CD4-positive, alpha-beta T cell (primary cell): ENCODE measurements at regions not wholly inside any gene's neighbourhood (a gene's known extent, or its start where the extent isn't known, plus 50 kb on each side); places are given as distances from the start of the nearest gene placed in this dataset.
"Not testable (repeated sequence)": the region's sequence is repeated elsewhere in the genome, so short reads cannot be mapped to it uniquely, and the experiment has no call there.

Experiments
- ATAC-seq: fragments of 200-7000 bp; cut with Tn5 transposase; one replicate; pipeline ENCODE4 v1.10.0; 2022; ENCODE audit warnings: mild to moderate bottlenecking; ENCODE audit not compliant: poor library complexity
- CTCF ChIA-PET: fragments of 350-600 bp; sonication (Branson Sonifier 250); formaldehyde crosslinking; loops from one replicate; lab custom pipeline; 2021; ENCODE audit warnings: antibody characterized with exemption, inconsistent platforms; lab: Charles Lee
- POLR2A ChIA-PET: fragments of 350-600 bp; sonication (Branson Sonifier 250); formaldehyde crosslinking; loops from one replicate; lab custom pipeline; 2021; ENCODE audit warnings: antibody characterized with exemption, inconsistent platforms; lab: Charles Lee
- DNase-seq, 14 experiments: peaks; one replicate each; pipeline ENCODE4 v3.0.0-alpha.2; 2013 to 2020; ENCODE audit warnings: mixed read lengths in 2 of 14
- H3K27ac ChIP-seq, 2 donors: one replicate each; pipeline versions ENCODE4 v1.5.1 to v1.7.0; 2013; ENCODE audit warnings: low read length in 2 of 2, low read depth in 1 of 2, mild to moderate bottlenecking in 1 of 2
- H3K27me3 ChIP-seq, 2 experiments: 1 replicate in 1 of 2; 2 replicates in 1 of 2; pipeline versions ENCODE4 v1.6.1 to v1.7.0; 2013; ENCODE audit warnings: low read length in 2 of 2, control low read depth in 1 of 2, mild to moderate bottlenecking in 1 of 2, moderate library complexity in 1 of 2; ENCODE audit not compliant: insufficient read depth in 2 of 2, control insufficient read depth in 1 of 2
- H3K36me3 ChIP-seq: one replicate; pipeline ENCODE4 v1.6.1; 2013; ENCODE audit warnings: low read length, control low read depth; ENCODE audit not compliant: insufficient read depth
- H3K4me1 ChIP-seq: one replicate; pipeline ENCODE4 v1.6.1; 2013; ENCODE audit warnings: low read length, control low read depth; ENCODE audit not compliant: insufficient read depth
- H3K4me3 ChIP-seq: one replicate; pipeline ENCODE4 v1.5.1; 2013; ENCODE audit warnings: mild to moderate bottlenecking, low read length, moderate library complexity
- H3K9me3 ChIP-seq, 2 experiments: 1 replicate in 1 of 2; 2 replicates in 1 of 2; pipeline versions ENCODE4 v1.6.1 to v1.7.0; 2013; ENCODE audit warnings: low read length in 2 of 2, mild to moderate bottlenecking in 2 of 2, control low read depth in 1 of 2, moderate library complexity in 1 of 2; ENCODE audit not compliant: control insufficient read depth in 1 of 2, insufficient read depth in 1 of 2
- H3K27ac Mint-ChIP-seq: one replicate; pipeline ENCODE4 v1.8.0; 2020; ENCODE audit warnings: mixed read lengths
- H3K27me3 Mint-ChIP-seq: one replicate; pipeline ENCODE4 v1.8.0; 2021; ENCODE audit warnings: mixed read lengths
- H3K36me3 Mint-ChIP-seq: one replicate; pipeline ENCODE4 v1.8.0; 2021; ENCODE audit warnings: low read depth, mixed read lengths
- H3K4me1 Mint-ChIP-seq: one replicate; pipeline ENCODE4 v1.8.0; 2021; ENCODE audit warnings: low read depth, mixed read lengths
- H3K4me3 Mint-ChIP-seq: one replicate; pipeline ENCODE4 v1.8.0; 2020; ENCODE audit warnings: mild to moderate bottlenecking, mixed read lengths
- H3K9me3 Mint-ChIP-seq: one replicate; pipeline ENCODE4 v1.8.0; 2020; ENCODE audit warnings: mixed read lengths
- intact Hi-C, 2 experiments: fragments of 100-400 bp; cut with DNase I in 1 of 2; cut with micrococcal nuclease in 1 of 2; formaldehyde crosslinking; loops; one replicate each; pipeline versions ENCODE4 v1.15.1 to v1.9.0; 2023 to 2025; cut with DNase I, micrococcal nuclease
- TF ChIP-seq, protein P1 (sequence below): fragments of 200-600 bp; IDR thresholded peaks from one replicate; pipeline ENCODE4 v1.8.0; 2022; ENCODE audit warnings: antibody characterized with exemption, mild to moderate bottlenecking

DNA sequence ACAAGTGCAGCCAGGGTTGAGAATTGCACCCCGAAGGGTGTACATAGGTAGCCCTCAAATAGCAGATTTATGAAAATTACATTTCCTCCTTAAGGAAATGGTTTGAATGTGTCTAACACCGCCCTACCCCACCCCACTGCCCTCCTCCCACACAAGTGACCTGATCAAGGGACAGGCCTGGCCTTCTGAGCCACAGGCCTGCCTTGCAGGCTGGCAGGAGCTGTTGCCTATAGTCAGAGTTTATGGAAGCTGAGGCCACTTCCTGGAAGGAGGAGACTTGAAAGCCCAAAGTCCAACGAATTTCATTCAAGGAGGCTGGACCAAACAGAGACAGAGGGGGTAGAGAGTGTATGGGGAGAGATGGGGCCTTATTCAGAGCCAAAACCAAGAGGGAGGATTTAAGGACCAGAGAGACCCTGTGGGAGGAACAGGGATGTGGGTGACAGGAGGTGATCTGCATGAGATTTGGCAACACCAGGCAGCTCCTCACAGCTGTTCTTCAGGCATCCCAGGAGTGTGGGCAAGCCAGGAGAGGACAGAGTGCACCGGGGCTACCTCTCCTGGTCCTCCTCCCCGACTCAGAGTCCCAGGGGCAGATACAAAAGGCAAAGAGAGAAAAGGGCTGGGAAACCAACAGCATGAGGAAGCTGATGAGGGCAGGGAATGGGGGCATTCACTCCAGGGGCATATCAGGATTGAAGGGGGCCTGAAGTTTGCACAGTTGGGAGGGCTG lies 100.4 kb upstream of the HES1 start:
- intact Hi-C loops, result no loop called here
- TF ChIP-seq, protein P1, sequence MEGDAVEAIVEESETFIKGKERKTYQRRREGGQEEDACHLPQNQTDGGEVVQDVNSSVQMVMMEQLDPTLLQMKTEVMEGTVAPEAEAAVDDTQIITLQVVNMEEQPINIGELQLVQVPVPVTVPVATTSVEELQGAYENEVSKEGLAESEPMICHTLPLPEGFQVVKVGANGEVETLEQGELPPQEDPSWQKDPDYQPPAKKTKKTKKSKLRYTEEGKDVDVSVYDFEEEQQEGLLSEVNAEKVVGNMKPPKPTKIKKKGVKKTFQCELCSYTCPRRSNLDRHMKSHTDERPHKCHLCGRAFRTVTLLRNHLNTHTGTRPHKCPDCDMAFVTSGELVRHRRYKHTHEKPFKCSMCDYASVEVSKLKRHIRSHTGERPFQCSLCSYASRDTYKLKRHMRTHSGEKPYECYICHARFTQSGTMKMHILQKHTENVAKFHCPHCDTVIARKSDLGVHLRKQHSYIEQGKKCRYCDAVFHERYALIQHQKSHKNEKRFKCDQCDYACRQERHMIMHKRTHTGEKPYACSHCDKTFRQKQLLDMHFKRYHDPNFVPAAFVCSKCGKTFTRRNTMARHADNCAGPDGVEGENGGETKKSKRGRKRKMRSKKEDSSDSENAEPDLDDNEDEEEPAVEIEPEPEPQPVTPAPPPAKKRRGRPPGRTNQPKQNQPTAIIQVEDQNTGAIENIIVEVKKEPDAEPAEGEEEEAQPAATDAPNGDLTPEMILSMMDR, result no peak
- ChIA-PET CTCF (no interaction called here), POLR2A (no interaction called here)
- DNase-seq, result no peak
- no peak for ATAC-seq
- Mint-ChIP-seq H3K27me3 (peaks cover 7% of the 10 kb centered on the region), H3K27ac (no peak overlapping the region), H3K4me1 (peaks cover 8% of the 10 kb centered on the region), H3K9me3 (no peaks in the 10 kb centered on the region), H3K36me3 (no peaks in the 10 kb centered on the region), H3K4me3 (no peak overlapping the region)
- Histone ChIP-seq H3K27ac (no peak overlapping the region), H3K9me3 (no peaks in the 10 kb centered on the region), H3K4me1 (no peaks in the 10 kb centered on the region), H3K4me3 (no peak overlapping the region), H3K36me3 (no peaks in the 10 kb centered on the region), H3K27me3 (peaks cover 0 to 4% of the 10 kb centered on the region in 2 experiments)

DNA sequence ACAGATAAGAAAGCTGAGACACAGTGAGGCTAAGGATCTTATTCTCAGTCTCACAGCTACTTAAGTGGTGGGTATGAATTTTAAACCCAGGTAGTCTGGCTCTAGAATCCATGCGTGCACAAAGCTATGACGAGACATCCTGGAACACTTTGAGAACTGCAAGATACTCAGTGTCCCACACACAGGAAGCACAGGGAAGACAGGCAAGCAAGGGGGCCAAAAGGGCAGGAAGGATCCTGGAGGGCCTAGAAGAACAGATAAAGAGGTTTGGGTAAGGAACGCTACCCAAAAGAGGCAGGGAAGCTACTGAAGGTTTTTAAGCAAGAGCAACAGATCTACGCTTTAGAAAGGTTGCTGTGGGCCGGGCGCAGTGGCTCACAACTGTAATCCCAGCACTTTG lies 99.1 kb upstream of the HES1 start:
- peaks cover 7% of the 10 kb centered on the region for H3K27me3 Mint-ChIP-seq
- H3K36me3 ChIP-seq, result no peaks in the 10 kb centered on the region
- H3K4me3 ChIP-seq, result no peak overlapping the region
- POLR2A ChIA-PET, result no interaction called here
- CTCF ChIA-PET, result no interaction called here
- H3K9me3 ChIP-seq, result no peaks in the 10 kb centered on the region
- TF ChIP-seq, protein P1, result no peak
- no peak overlapping the region for H3K4me3 Mint-ChIP-seq
- no peaks in the 10 kb centered on the region for H3K9me3 Mint-ChIP-seq
- peaks cover 8% of the 10 kb centered on the region for H3K4me1 Mint-ChIP-seq
- H3K27ac ChIP-seq, result no peak overlapping the region
- no peak for ATAC-seq
- no peaks in the 10 kb centered on the region for H3K4me1 ChIP-seq
- no peak for DNase-seq
- no peaks in the 10 kb centered on the region for H3K36me3 Mint-ChIP-seq
- H3K27ac Mint-ChIP-seq, result no peak overlapping the region
- intact Hi-C loops, result no loop called here
- H3K27me3 ChIP-seq, result peaks cover 0 to 4% of the 10 kb centered on the region in 2 experiments

DNA sequence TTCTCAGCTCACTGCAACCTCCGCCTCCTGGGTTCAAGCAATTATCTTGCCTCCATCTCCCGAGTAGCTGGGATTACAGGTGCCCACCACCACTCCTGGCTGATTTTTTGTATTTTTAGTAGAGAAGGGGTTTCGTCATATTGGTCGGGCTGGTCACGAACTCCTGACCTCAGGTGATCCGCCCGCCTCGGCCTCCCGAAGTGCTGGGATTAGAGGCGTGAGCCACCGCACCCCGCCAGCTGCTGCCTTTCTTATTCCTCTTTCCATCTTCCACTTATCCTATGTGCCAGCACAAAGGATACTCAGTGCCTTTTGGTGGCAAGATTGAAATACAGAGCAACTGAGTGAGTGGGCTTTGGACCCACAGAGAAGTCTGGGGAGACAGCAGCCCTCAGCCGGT lies 97.6 kb upstream of the HES1 start:
- H3K27ac Mint-ChIP-seq, CTCF ChIA-PET, H3K27me3 Mint-ChIP-seq, POLR2A ChIA-PET, H3K4me3 Mint-ChIP-seq, H3K36me3 Mint-ChIP-seq, DNase-seq, H3K4me1 Mint-ChIP-seq, intact Hi-C loops, H3K27ac ChIP-seq, H3K27me3 ChIP-seq, H3K9me3 ChIP-seq, H3K9me3 Mint-ChIP-seq, H3K4me1 ChIP-seq, H3K4me3 ChIP-seq, ATAC-seq, H3K36me3 ChIP-seq: not testable (repeated sequence)

DNA sequence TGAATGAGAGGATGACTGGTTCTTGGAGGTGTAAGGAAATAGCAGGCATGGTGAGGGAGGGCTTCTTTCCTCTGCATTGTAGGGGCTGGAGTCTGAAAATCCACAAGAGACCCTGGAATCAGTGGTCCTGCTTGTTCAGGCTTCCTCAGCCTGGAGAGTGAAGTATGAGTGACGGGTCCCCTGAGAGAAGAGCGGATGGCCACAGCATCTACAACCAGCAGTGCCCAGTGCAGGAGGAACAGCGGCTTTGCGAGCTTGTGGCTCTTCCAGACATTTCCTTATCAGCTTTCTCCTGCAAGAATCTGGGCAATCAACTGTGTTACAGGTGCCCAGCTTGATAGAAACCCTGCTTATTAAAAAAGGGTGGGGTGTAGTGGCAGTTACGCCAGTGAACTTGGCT lies 97.0 kb upstream of the HES1 start:
- Mint-ChIP-seq H3K27ac (no peak overlapping the region), H3K4me3 (no peak overlapping the region), H3K4me1 (no peaks in the 10 kb centered on the region), H3K9me3 (no peaks in the 10 kb centered on the region), H3K27me3 (no peaks in the 10 kb centered on the region), H3K36me3 (no peaks in the 10 kb centered on the region)
- Histone ChIP-seq H3K27me3 (peaks cover 0 to 2% of the 10 kb centered on the region in 2 experiments), H3K27ac (no peak overlapping the region), H3K4me1 (no peaks in the 10 kb centered on the region), H3K9me3 (no peaks in the 10 kb centered on the region), H3K4me3 (no peak overlapping the region), H3K36me3 (no peaks in the 10 kb centered on the region)
- POLR2A ChIA-PET, result no interaction called here
- intact Hi-C loops, result no loop called here
- ATAC-seq (no peak), DNase-seq (no peak)
- CTCF ChIA-PET, result no interaction called here
- TF ChIP-seq, protein P1, result no peak
